HK-2 (cell line): ENCODE measurements at regions not wholly inside any gene's neighbourhood (a gene's known extent, or its start where the extent isn't known, plus 50 kb on each side); places are given as distances from the start of the nearest gene placed in this dataset.

Source experiments
- DNase-seq: peaks from one replicate; pipeline ENCODE4 v3.0.0-alpha.2; 2018; ENCODE audit not compliant: unreplicated experiment

GRCh38 chr13:105799155-105799554, 736.3 kb downstream of the EFNB2 start:
- no peak for DNase-seq

DNA sequence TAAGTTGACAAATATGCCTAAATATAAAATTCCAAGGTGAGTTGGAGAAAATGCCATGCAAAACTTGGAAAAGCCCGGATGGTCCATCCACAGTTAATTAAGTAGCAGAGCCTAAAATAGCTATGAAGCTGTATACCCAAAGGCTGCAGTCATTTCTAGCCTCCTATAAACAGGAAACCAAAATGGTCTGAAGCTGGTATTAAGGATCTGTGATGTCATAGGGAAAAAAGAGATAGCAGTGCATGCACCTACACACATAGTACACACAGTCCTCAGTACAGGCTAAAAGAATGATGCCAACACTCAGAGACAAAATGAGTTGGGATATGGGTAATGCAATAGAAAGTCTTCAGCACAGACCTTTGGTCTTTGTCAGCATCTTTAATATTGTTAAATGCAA, 736.9 kb downstream of the EFNB2 start:
- no peak for DNase-seq

GRCh38 chr13:105796081-105796480, 739.4 kb downstream of the EFNB2 start:
- DNase-seq, result no peak

DNA sequence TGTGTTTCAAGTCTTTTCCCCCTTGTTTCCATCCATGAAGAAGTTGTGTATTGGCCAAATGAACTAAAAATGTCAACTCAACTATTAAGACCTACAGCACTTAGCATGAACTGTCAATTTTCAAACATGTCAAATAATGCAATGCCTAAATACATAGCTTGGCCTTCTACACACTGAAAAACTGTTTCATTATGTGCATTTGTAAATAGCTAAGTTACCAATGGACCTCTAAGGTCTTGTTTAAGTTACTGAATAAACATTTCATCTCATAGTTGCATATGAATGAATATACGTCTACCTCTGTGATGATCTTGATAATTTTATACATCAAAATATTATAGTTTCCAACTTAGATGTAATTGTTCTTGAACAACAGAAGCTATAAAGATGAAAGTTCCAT, 744.5 kb downstream of the EFNB2 start:
- DNase-seq, result no peak

DNA sequence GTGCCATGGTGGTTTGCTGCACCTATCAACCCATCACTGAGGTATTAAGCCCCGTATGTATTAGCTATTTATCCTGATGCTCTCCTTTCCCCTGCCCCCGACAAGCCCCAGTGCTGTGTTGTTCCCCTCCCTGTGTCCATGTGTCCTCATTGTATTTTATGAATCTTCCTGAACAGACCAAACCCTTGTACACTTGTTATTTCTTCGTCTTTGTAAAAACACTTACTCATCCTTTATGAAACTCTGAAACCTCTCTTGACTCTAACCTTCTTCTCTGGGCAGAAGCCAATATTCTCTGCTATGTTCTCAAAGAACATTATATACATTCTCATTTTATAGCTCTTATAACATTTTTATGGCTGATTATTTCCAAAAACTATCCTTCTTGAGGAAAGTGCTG, 746.9 kb downstream of the EFNB2 start:
- no peak for DNase-seq

GRCh38 chr13:105787632-105788031, 747.8 kb downstream of the EFNB2 start:
- DNase-seq, result no peak

DNA sequence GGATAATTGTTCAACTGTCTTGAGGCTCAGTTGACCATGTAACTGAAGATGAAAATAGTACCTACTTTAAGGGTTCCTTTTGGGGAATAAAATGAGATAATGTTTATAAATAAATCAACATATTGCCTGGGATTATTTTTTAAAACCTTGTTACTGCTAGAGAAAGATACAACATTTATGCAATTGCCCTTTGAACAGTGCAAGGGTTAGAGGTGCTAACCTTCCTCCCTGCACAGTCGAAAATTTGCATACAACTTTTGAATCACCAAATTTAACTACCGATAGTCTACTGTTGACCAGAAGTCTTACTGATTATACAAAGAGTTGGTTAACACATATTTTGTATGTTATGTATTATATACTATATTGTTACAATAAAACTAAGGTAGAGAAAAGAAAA, 750.0 kb downstream of the EFNB2 start:
- DNase-seq, result no peak

DNA sequence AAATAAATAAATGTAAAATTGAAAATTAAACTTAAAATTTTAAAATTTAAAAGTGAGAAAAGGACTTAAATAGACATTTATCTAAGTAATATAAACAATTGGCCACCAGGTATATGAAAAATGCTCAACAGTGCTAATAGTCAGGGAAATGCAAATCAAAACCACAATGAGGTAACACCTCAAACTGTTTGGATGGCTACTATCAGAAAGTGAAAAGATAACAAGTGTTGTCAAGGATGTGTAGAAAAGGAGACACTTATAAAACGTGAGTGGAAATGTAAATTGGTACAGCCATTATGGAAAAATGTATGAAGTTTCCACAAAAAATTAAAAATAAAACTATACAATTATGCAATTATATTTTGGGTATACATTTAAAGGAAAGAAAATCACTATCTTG, 752.2 kb downstream of the EFNB2 start:
- DNase-seq, result no peak

GRCh38 chr13:105778196-105778595, 757.3 kb downstream of the EFNB2 start:
- no peak for DNase-seq

DNA sequence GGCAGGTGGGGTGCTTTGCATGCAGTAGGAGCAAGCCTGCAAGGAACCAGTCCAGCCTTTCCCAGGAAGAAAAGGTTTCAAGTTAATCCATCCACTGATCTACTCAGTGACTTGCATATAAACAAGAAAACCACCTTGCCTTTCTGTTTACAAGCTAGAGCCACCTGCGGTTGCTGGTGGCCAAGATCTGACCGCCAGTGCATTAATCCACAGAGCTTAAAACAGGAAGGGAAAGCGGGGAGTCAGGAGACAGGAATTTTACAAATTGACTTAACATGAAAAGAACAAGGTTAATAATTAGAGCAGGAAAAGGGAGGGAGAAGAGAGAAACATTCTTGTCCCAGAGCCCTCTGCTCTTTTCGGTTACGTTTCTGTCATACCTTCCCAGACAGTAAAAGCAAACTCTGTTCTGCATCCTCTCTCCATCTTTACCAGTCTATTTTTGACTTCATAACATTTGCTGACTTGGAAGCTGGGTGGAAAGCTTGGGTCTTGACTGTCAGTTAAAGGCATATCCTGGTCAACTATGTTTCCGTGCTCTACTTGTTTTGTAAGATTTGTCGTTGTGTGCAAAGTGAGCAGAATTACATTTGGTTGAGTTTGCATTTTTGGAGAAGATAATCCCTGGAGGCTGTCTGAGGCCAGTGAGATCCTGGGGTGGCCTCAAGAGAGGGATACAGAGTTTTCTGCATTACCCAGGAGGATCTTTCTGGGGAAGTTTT, 760.6 kb downstream of the EFNB2 start:
- peak; percentile 57 for DNase-seq

DNA sequence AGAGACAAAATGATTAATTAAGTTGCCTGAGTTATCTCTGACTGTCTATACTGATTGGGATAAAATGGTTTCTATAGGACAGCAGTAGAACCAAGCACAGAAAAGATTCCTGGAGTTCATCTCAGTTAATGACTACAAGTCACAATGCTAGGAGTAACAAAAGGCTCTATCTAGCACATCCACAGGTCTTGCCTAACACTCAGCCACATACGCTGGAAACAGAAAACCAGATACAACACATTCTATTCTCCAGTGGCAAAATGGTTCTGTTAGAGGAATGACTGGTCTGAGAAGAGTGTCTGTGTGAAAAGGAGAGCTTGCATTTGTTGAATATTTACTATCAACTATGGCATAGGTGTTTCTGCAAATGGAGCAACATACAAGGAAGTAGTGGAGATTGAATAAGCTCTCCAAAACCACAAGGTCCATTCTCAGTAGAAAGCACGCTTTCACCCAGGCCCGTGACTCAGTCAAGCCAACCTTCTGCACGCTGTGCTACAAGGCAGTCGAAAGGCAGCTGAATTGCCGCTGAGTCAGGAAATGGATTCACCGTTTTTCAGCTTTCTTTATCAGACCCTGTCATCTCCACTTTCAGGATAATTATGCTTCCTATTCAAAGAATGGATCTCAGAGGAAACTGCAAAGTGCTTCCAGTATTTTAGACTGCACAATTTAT, 761.5 kb downstream of the EFNB2 start:
- DNase-seq, result peak; percentile 72

GRCh38 chr13:105773241-105773640, 762.2 kb downstream of the EFNB2 start:
- no peak for DNase-seq

DNA sequence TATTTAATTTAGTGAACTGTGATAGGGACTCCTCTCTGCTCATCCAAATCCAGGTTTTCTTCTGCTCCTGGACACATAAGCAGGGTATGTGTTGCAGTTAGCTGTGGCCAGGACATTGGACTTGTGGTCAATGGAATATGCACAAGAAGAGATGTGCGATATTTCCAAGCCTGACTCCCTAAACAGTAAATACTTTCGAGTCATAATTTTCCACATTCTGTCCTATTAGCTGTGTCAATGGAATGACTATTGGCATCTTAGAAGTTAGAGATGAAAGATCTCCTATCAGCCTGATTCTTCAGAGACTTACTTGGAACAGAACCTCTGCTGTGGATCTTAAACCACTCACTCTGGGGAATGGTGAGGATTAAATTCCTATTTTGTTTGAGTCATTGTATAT, 771.0 kb downstream of the EFNB2 start:
- no peak for DNase-seq

GRCh38 chr13:105763851-105764250, 771.6 kb downstream of the EFNB2 start:
- DNase-seq, result no peak

GRCh38 chr13:105762096-105762495, 773.4 kb downstream of the EFNB2 start:
- no peak for DNase-seq

DNA sequence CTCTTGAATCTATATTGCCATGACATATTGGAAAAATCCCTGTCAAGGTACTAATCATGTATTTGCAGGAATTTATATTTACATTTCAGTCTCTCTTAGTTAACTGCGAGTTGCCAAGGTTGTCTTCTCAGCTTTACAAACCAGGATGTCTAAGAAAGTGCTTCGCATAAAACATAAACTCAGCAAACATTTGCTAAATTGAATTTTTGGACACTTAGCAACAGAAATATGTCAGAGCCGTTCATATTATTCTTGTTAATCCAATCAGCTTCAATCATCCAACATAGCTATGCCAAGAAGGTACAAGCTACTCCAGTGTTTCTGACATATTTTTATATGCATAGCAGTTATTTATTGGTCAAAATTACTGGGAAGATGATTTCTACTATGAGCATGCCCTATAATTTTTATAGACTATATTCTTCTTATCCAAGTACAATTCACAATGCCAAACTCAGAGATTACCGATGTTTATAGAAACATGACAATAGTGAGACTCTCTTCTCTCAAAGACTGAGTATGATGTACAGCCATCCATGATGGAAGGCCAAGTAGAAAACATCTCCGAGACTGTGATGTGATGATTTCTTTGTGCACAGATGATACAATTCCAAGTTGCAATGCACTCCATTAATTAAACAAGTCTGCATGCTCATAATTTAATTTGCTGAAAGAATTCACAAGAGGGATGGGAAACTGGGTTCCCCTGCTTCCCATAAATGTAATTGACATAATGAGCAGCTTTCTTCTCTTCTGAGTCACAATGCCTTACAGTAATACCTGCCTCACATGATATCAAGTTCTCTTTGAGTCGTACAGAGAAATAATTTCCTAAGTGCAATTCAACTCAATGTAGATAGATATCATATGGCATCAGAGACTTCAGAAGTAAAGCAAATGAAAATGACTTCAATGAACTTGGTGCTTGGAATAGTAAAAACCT, 776.3 kb downstream of the EFNB2 start:
- no peak for DNase-seq

DNA sequence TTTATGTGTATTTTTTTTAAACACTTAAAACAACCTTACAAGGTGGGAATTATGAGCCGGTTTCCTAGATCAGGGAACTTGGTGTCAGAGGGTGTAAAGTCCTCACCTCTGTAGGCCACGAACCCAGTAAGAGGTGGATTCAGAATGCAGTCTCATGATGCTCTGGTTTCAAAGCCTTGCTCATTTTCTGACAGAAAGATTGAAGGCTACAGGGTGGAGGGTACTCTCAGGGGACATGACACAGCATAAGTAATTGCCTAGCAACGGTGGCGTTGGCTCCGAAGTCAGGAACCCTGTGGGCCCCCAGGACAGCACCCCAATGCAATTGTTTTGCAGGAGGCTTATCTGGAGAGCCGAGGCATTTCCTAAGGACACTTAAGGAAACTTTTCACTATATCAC, 794.7 kb downstream of the EFNB2 start:
- no peak for DNase-seq

DNA sequence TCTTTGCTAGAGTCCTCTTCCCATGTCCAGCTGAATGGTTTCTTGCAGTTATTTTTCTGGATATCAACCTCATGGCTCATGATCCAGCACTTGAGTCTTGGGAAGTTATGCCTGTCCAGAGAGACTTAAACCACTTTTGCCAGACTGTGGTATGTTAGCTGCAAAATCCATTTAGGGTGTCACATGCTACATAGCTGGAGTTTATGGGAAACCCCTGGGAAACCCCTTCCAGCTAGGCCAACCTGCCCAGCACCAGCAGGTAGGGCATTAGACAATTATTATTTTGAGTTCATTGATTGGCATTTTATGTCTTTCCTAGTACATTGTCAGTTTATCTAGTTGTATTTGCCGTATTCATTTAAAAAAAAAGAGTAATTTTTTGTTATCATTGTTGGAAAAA, 797.8 kb downstream of the EFNB2 start:
- DNase-seq, result no peak

- no peak for DNase-seq
These were observed 800.2 kb downstream of the EFNB2 start for GRCh38 chr13:105735281-105735680.

GRCh38 chr13:105732806-105733529, 802.5 kb downstream of the EFNB2 start:
- DNase-seq, result no peak

- DNase-seq, result no peak
These were observed 809.6 kb downstream of the EFNB2 start for GRCh38 chr13:105725887-105726286.

DNA sequence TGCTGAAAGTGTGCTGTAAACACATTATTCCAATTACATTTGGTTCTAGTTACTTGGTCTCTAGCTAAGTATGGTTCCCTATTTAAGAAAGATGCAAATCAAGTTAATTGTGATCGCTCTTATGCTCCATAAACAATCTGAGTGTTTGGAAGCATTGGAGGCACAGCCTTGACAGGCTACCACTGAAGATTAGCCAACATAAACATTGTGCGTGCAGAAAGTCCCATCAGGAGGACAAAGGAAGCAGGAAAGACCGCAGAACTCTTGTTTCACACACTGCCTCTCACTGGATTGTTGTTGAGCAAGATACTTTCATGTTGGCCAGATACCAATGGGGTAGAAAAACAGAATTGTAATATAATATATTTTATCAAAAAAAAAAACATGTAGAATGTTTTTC, 814.4 kb downstream of the EFNB2 start:
- no peak for DNase-seq
